ENCODE measurements at regions not wholly inside any gene's neighbourhood (a gene's known extent, or its start where the extent isn't known, plus 50 kb on each side); places are given as distances from the start of the nearest gene placed in this dataset.

DNA sequence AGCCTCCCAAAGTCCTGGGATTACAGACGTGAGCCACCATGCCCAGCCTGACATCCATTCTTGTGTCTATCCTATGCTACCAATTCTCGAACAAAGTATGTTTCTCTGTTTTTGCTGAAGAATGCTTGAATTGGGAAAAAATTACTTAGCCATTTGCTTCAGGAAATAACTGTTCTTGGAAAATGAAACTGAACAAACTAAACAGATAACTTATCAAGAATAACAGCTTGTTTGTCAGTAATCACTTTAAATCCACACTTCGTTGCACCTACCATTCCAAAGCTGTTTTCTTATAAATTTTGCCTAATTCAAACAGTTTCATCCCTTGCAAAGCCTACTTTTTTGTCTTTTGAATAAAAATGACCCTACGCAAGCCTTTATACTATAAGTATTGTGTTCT is 672.9 kb downstream of the SUCLG1 start:
- no peak for DNase-seq (ENCODE audit: low spot score)

DNA sequence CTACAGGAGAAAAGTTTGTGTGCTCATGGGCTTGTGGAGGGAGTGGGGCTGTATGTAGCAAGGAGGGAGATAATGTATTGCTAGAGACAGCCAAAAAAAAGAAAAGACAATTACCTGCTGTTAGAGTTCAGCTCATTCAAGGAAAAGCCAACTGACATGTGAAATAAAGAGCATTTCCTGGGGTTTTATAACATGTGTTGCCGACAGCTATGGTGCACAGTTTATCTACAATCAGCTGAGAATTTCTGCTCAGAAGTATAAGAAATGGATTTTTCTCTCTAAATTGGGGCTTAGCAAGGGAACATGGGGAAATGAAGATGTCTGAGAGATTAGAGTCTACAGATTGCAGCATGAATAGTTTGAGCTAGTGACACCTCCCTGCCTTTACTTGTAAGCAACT is 674.1 kb downstream of the SUCLG1 start:
- DNase-seq (ENCODE audit: low spot score), result no peak

DNA sequence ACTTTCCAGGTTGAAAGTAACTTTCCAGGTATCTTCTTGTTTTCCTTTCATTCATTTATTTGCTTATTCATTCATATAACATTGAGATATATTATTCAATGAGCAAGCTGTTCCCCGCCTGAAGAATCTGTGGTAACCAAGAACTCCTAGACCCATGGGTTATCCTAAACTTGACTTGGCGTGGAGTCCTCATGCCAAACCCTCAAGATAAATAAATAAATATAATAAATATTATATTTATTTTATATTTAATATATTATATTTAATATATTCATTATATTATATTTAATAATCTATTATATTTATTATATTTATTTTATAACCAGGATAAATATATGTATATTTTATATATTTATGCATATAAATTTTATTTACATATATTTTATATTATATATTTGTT is 674.8 kb downstream of the SUCLG1 start:
- no peak for DNase-seq (ENCODE audit: low spot score)

DNA sequence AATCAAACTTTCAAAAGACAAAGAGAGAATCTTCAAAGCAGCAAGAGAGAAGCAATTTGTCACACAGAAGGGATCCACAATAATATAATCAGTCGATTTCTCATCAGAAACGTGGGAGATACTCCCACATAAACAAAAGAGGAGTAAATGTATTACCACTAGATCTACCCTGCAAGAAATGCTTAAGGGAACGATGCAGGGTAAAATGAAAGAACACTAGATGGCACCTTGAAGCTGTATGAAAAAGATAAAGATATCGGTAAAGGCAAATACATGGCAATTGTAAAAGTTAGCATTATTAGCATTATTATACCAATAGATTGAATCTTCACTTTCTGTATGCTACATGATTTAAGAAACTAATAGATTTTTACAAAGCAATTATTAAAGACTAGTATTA is 677.0 kb downstream of the SUCLG1 start:
- no peak for DNase-seq (ENCODE audit: low spot score)

DNA sequence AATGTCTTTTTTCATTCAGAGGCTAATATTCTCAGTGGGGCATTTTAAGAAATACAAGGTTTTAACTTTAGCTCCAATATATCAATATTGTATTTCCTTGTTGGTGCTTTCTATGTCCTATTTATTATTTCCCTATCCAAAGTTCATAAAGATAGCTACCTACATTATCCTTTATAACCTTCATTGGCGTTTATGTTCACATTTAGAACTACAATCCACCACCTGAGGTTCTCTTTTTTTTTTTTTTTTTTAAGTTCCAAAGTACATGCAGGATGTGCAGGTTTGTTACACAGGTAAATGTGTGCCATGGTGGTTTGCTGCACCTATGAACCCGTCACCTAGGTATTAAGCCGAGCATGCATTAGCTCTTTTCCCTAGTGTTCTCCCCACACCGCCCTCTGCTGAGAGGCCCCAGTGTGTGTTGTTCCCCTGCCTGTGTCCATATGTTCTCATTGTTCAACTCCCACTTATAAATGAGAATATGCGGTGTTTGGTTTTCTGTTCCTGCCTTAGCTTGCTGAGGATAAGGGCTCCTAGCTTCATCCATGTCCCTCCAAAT is 694.6 kb downstream of the SUCLG1 start:
- DNase-seq (ENCODE audit: low spot score), result no peak

DNA sequence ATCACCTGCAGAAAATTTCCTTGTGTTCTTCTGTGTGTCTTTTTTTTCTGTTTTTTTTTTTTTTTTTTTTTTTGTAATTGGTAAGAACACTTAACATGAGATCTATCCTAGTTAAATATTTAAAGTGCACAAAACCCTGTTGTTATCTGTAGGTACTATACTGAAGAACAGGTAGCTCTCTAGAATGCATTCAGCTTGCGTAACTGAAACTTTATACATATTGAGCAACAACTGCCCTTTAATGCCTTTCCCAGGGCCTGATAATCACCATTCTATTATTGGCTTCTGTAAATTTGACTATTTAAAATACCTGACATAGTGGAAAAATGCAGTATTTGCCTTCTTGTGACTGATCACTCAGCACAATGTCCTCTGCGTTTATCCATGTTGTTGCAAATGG is 701.8 kb downstream of the SUCLG1 start:
- no peak for DNase-seq (ENCODE audit: low spot score)

DNA sequence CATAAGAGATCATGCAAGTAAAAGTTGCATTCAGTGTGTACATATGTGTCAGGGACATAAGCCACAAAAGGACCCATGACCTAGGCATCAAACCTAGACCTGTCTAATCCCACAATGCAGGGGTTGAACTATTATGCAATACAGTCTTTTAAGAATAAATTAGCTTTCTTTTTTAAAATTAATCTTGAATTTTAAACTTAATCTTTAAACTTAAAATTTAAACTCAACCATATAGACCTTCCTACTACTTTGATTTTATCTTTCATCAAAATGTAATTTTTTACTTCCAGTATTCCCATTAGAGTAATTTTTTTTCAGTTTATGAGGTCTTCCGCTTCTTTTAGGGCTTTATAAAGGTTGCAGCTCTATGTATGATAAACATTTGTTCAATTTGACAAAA is 702.9 kb downstream of the SUCLG1 start:
- DNase-seq (ENCODE audit: low spot score), result no peak

DNA sequence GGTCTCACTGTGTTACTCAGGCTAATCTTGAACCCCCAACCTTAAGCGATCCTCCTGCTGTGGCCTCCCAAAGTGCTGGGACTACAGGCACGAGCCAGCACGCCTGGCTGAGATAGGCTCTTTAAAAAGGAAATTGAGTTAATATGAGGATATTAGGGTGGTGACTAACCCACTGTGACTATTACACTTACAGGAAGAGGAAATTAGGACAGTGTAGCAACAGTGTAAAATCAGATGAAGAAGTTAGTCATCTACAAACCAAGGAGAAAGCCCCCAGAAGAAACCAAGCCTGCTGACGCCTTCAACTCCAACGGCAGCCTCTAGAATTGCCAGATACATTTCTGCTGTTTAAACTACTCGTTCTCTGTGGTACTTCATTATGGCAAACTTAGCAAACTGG is 711.9 kb downstream of the SUCLG1 start:
- no peak for DNase-seq (ENCODE audit: low spot score)

DNA sequence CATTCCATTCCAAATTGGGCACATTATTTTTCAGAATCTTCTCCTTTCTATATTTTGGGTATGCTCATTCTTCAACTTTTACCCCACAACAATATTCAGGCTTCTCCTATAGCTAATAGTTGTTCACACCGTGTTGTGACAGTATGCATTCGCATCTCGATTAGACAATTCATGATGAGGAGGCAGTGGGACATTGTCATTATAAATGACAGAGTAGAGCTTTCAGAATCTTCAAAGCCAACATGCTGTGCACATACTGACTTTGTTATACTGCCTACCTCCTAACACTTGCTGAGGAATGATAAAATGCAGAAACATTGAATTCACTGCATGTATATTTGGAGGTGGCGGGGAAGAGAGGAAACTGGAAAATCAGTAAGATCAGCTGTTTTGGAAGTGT is 714.2 kb downstream of the SUCLG1 start:
- DNase-seq (ENCODE audit: low spot score), result no peak

DNA sequence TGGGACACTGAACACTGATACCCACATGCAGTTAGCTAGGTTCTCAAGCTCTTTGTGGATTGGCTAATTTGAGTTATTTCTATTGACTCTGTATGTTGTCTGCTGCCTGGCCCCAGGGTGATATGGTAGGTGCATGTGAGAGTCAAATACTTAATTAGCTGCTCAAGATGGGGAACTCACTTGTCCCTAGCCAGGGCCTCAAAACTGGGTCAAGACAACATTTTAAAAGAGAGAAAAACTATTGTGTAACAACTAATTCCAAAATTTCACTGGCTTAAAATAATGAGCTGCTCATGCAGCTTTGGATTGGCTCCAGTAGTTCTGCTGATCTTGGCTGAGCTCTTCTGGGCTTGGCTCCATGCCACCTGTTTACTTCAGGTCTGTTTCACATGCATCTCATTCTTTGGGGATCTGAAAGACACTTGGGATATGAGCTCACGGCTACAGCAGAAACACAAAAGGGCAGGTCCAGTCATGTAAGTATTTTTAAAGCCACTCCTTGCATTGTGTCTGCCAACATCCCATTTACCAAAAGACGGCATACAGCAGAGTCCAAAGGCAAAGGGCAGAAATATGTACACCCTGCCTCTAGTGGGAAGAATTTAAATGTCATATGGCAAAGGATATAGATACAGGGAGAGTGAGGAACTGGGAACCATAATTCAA is 716.8 kb downstream of the SUCLG1 start:
- no peak for DNase-seq (ENCODE audit: low spot score)

DNA sequence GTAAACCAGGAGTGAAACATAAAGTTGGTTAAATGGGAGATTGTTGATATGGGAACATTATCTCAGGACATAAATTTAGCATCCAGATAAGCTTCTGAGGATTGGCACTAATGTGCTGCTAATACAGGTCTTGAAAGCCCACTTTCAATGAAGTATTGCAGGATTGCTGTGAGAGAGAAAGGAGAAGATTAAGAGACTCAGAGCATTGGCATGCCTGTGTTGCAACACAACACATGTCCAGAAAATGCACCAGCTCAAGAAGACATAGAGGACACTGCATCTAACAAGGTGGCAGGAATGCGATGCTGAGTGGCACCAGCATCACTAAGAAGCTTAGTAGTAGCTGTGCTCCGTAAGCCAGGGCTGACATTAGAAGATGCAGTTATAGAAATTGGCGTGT is 728.9 kb downstream of the SUCLG1 start:
- no peak for DNase-seq (ENCODE audit: low spot score)

DNA sequence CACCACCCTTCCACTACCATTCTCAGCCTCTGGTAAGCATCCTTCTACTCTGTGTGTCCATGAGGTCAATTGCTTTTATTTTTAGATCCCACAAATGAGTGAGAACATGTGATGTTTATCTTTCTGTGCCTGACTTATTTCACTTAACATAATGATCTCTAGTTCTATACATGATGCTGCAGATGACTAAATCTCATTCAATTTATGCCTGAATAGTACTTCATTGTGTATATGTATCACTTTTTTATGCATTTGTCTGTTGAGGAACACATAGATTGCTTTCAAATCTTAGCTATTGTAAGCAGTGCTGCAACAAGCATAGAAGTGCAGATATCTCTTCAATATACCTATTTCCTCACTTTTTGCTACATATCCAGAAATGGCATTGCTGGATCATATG is 733.3 kb downstream of the SUCLG1 start:
- no peak for DNase-seq (ENCODE audit: low spot score)

DNA sequence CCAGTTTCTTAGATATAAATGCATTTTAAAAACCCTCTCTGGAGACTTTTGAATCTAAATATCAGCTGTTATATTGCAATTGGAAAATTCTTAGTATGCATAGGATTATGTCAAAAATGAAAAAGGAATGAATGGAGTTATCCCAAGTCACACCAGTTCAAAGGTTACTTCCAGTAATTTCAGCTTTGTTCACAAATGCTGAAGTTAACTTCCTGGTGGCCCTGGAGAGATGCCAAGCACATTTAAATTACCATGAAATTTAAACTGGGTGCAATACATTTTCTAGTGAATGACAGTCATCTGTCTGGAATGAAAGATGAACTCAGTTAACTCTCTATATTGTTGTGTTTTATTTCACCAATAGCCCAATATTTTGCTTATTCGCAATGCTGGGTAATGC is 753.9 kb downstream of the SUCLG1 start:
- DNase-seq (ENCODE audit: low spot score), result no peak

DNA sequence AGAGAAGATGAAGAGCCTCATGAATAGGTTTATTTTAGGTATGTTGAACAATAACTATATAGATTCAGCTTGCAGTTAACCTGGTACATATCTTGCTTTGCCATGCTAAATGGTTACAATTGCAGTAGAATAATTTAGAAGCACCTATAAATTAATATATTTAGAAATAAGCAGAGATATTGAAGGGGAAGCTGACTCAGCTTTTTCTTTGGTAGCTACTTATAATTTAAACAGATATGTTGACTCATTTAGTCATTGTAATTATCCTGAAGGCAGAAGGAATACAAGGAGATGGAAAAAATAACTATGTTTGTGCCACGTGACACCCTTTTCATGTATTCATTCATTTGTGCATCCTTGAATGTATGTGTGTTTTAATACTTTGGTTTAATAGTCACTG is 755.5 kb downstream of the SUCLG1 start:
- no peak for DNase-seq (ENCODE audit: low spot score)

DNA sequence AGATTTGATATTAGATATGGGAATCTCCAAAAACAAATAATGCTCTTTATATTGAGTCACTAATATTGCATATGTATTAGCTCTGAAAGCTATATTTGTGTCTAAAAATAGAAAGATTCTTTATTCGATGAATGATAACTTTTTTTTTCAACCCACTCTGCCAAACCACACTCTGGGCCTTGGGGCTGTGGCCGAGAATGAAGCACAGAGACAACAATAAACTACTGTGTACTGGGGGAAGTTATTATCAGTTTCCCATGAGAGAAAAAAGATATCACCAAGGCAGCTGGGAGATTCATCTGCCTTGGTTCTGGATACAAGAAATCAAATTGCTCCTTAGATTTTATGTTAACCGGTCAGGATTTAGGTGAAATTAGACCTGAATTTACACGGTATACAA is 762.2 kb downstream of the SUCLG1 start:
- DNase-seq (ENCODE audit: low spot score), result no peak

DNA sequence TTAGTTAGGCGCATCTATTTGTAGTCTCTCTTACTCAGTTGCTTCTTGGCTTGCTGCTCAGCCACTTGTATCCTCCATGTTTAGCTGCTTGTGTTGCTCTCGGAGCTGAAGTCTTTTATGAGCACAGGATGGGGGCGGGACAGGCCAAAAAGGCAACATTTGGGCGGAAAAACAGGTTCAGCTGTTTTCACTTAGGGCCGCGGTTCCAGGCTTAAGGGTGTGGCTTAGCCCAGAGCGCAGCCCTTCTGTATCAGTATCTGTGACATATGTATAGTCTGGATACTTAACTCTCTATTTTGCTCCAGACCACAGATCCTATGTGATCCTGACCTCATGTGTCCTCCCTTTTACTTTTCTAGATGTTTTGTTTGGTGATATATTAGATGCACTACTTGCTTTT is 763.5 kb downstream of the SUCLG1 start:
- no peak for DNase-seq (ENCODE audit: low spot score)

DNA sequence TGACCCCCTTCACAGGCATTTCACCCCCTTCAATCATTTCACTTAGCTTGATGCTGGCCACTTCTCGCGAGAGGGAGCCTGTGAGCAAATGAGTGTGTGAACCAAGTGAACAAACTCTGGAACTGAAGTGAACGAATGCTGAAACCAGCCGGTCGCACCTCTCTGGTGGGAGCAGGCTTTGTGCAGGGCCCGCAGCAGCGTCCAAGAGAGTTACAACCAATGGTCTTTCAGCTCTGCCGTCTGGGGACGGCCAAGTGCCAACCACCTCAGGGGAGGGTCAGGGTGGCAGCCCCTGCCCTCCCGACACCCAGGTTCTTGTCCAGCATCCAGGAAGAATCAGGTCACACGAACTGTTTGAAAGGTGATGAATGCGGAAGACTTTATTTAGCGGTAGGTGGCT is 764.0 kb downstream of the SUCLG1 start:
- DNase-seq (ENCODE audit: low spot score), result no peak

DNA sequence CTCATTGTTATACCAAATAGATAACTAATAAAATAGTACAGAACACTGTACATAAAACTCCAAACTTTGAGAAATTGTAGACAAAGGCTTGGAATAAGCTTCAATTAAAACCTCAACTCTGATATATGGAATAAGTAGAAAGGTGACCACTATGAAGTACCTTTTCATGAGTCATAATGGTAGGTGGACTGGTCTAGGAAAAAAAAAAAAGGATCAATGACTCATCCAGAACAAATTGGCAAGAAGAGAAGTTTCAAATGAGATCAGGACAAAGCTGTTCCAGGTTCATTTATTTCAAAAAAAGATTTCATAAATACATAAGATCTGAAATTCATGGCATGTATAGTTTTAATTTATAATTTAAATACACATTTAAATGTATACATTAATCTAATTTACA is 769.7 kb downstream of the SUCLG1 start:
- DNase-seq (ENCODE audit: low spot score), result no peak

DNA sequence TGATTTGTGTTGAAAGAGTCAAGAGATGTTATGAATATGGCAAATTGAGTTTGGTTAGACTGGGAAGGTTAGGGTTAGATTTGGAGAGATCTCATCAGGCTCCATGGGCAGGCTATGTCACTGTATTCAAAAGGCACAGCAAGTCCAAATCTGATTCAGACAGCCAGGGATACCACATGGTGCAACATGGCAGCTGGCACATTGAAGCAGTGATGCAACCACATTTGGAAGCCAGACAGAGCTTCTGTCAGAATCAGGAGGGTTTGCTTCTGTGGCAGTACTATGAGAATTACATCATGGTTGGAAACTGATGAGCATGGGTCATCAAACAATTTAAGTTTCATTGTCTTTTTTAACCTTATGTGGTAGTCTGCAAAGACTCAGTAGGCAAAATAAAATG is 772.2 kb downstream of the SUCLG1 start:
- DNase-seq (ENCODE audit: low spot score), result no peak

DNA sequence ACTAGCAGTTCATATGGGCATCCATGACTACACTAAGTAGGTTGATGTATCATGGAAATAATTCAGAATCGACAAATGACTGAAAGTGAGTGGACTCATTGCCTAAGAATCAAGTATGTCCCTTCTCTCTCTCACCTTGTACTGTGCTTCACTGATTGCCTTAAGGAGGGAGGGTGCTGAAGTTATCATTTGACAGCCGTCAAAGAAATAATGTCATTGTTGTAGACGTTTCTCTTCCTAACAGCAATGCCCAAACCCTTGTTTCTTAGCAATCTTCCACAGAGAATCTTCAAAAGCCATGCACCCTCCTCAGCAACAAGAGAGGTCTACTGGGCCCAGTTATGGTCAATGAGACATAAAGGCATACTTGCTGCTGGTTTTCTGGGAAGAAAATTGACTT is 785.0 kb downstream of the SUCLG1 start:
- DNase-seq (ENCODE audit: low spot score), result no peak

DNA sequence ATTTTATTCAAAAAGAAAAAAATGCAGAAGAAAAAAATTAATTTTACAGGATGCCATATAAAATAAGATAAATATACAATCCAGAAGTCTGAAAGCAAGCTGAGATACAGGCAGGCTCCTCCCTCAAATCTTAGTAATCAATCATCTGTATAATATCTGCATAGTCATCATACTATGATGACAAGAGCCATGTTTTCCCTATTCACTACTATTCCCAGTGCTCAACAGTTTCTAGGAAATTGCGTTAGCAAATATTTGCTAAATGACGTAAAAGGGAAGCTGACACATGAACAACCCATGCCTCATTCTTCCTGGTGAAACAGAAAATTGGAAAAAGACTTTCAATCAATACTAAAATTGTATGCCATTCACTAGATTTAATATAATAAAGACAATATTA is 793.2 kb downstream of the SUCLG1 start:
- DNase-seq (ENCODE audit: low spot score), result no peak

DNA sequence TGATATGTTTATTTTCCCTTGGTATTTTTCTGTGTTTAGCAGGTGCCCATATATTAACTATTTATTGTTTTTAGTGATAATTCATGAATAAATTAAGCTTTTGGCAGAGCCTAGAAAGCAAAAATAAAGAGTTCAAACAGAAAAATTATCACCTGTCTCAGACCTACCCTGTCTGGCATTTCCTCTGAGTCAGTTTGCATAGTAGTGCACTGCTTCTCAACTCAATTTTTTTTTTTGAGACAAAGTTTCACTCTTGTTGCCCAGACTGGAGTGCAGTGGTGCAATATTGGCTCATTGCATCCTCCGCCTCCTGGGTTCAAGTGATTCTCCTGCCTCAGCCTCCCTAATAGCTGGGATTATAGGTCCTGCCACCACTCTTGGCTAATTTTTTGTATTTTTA is 793.9 kb downstream of the SUCLG1 start:
- no peak for DNase-seq (ENCODE audit: low spot score)

DNA sequence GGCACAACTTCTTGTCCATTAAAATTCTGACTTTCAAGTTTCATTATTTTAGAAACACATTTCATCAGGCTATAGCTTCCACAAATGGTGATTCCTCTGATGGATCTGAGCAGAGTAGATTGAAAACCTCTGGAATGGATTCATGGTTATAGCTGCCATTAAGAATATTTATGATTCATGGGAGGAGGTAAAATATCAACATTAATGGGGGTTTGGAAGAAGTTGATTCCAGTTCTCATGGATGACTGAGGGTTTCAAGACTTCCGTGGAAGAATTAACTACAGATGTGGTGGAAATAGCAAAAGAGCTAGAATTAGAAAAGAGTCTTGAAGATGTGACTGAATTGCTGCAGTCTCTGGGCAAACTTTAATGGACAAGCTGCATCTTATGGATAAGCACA is 797.4 kb downstream of the SUCLG1 start:
- DNase-seq (ENCODE audit: low spot score), result no peak

DNA sequence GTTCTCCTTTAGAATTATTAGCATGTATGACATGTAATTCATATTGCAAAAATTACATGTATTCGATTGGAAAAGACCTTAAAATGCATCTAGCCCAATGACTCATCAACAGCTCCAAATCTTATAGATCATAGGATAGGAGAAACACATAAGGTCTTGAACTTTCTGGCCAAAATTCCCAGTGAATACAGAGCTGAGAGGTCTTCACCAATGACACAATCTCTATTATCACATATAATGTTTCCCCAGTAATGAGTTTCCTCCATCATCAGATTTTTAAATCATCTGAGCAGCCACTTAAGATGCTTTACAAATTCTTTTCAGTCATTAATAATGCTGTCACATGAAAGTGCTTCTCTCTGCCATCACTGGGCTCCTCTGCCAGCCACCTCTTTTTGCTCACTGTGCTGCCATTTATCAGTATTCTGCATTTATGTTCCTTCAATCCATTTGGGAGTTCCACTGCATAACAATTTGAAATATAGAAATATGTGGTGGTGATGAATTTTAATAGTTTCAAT is 804.9 kb downstream of the SUCLG1 start:
- DNase-seq (ENCODE audit: low spot score), result no peak

Data from CD4-positive, alpha-beta T cell treated with Interleukin-6 at 100 ng/mL for 8 hours (primary cell).